GM18507 (cell line): ENCODE measurements at regions not wholly inside any gene's neighbourhood (a gene's known extent, or its start where the extent isn't known, plus 50 kb on each side); places are given as distances from the start of the nearest gene placed in this dataset.
"Not testable (repeated sequence)": the region's sequence is repeated elsewhere in the genome, so short reads cannot be mapped to it uniquely, and the experiment has no call there.

Experiments
- DNase-seq: peaks from one replicate; pipeline ENCODE4 v3.0.0; 2011; ENCODE audit warnings: low read depth; ENCODE audit not compliant: insufficient read length; ENCODE audit errors: extremely low spot score
- FAIRE-seq: peaks from 2 replicates; lab custom pipeline; 2011; peaks lifted over from hg19 to GRCh38; lab: Jason Lieb, UNC

DNA sequence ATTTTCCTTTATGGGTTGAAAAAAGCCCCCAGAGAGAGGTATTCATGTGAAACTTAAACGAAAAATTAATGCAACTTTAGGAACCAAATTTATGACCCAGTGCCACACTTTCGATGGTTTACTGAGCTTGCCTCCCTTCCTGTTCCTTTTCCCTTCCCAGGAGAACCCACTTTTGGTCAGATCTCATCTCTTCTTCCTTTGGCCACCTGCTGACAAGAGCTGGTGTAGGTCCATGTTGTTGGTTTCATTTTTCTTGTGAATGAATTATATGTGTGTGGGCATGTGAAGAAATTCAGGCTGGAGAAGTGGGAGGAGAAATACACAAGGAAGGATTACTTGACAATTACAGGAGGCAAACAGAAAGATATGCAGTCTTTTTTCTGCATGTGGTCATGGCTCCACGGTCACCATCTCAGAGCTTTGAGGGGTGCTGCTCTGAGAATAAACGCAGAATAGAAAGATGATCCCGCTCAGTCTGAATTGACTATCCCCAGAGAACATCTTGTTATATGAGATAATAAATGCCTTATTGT lies 111.3 kb upstream of the TCF4 start:
- no peak for DNase-seq
- FAIRE-seq: no peak

DNA sequence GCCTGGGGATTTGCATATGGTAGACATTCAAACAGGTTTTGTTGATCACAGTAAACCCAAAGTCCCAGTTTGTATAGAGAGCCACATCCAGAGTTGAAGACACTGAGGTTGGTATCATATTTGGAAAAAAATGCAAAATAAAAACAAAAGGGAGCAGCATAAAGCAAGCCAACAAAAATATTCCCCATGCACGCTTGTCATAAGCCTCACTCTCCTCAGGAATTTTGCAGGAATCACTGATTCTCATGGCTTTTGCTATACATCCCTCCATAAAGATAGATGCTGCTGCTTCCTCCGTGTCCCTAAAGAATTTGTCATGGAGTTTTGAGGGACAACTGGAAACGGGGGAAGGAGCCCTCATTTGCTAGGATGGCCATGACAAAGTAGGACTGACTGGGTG lies 108.8 kb upstream of the TCF4 start:
- FAIRE-seq: no peak

DNA sequence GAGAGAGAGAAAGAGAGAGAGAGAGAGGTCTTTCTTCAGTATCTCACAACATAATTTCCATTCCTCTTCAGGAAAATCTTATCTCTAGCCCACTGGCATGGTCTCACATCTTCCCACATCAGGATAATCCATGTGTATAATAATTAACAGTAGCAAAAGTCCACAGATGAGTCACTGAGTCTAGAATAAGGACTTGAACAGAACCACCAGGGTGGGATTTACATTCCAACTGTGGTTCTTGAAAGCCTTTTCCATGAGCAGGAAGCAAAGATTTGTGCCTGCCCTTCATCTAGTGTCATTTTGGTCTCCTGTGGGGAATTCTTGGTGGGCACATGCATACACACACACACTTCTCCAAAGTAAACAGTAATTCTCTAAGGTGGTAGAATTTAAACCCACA lies 107.1 kb upstream of the TCF4 start:
- FAIRE-seq (no peak), DNase-seq (no peak)

More for the DNA sequence above, 108.8 kb upstream of the TCF4 start:
- DNase-seq: no peak

DNA sequence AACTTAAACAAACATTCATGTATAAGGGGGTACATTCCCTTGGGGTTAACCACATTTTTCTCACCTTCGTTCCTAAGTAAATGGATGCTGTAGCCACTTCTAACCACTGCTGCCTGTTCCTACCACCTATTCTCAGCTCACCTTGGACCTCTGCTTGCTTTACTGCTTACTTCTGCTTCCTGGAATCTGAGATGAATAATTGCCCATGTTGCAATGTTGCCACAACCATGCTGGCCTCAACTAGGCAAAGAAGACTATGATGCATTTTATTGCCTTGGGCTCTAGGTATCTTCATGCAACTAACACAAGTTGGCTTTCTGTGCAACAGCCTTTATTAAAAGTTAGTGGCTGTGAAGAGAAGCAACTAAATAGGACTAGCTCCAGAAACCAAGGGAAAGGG lies 106.3 kb upstream of the TCF4 start:
- FAIRE-seq (no peak), DNase-seq (no peak)

DNA sequence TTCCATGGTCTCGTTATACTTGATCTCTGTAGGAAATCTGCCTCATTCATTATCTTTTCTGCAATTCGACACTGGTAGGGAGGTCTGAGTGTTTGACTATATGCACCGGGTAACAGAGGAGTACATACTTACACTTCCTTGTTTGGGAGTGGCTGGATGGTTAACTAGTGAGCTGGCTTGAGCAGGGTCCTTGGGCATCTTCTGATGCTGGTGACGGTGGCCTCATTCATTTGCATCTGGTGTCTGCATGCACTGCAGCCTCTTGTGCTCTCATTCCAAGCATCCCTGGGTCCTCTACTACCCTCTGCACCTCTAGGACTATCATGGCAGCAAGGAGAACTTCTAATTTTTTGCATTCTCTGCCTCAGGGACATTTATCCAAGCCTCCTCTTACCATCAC lies 100.0 kb upstream of the TCF4 start:
- no peak for FAIRE-seq
- no peak for DNase-seq

DNA sequence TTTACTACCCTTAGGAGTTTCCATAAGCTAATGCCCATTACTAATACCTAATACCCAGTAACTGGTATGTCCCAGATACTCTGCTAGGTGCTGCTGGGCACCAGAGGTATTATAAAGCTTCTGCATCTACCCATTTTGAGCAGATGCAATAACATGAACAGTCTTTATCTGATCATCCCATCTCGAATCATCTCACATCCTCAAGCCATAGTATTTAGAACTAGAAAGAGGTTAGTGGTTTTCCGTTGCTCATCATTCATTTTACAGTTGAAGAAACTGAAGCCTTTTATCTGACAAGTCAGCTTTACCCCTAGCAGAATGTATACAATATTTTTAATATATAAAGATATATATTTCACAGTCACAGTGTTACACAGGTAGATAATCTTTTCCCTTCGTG lies 99.1 kb upstream of the TCF4 start:
- FAIRE-seq: no peak

DNA sequence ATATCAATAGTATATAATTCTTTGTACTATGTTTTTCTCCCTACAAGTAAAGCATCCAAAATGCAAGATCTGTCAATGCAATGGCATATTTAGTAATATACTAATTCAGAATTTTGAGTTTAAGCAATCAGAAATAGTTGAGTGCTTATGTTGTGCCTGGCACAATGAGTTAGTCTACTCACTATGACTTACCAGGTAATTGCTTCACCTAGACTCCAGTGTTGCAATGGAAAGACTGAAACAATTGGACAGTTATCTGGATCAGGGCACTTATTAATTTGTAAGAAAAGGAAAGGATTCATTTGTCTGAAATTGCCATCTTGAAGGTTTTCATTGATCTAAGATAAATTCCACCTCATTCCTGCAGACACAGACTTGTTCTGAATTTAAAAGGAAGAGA lies 97.6 kb upstream of the TCF4 start:
- DNase-seq: no peak
- no peak for FAIRE-seq

More for the DNA sequence above, 99.1 kb upstream of the TCF4 start:
- DNase-seq: no peak

DNA sequence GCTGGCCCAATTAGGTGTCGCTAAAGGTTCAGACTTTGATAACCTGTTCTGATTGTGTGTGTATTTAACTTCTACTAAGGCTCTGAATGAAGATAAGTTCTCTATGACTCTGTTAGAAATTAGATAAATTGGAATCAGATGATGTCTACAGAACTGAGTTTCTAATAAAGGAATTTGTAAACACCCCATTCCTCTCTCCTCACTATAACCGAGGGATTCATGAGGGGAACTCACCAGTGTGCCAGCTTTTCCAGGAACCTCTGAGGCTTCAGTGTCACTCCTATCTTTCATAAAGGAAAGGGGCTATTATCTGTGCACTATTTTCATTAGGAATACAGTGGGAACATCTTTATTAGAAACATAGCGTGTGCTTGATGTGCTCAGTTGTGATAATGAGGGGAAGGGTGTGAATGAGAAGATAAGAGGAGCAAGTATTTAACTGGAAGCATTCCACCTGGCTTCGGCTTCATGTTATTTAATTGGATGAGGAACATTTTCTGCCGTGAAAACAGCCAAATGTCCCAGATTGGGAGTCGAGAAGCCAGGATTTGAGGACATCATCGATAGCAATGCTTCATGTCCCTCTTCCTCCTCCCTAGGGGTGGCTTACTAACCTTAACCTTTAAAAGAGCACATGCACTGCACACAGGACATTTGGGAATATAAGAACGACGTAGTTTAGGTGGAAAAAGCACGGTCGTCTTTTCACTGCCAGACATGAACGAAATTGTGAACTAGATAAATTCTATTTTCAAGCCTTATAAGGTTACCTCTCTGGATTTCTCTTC lies 84.8 kb upstream of the TCF4 start:
- DNase-seq: no peak
- no peak for FAIRE-seq

DNA sequence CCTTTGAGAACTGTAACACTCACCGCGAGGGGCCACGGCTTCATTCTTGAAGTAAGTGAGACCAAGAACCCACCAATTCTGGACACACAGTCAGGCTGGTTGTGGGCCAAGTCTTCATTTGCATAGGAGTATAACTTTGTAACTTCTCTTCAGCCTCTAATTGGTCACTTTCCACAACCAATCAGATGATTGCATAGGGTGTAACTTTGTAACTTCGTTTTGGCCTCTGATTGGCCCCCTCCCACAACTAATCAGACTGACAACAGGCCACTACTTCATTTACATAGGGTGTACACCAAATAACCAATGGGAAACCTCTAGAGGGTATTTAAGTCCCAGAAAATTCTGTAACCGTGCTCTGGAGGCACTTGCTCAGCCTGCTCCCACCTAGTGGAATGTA lies 77.5 kb upstream of the TCF4 start:
- DNase-seq (no peak), FAIRE-seq (no peak)

DNA sequence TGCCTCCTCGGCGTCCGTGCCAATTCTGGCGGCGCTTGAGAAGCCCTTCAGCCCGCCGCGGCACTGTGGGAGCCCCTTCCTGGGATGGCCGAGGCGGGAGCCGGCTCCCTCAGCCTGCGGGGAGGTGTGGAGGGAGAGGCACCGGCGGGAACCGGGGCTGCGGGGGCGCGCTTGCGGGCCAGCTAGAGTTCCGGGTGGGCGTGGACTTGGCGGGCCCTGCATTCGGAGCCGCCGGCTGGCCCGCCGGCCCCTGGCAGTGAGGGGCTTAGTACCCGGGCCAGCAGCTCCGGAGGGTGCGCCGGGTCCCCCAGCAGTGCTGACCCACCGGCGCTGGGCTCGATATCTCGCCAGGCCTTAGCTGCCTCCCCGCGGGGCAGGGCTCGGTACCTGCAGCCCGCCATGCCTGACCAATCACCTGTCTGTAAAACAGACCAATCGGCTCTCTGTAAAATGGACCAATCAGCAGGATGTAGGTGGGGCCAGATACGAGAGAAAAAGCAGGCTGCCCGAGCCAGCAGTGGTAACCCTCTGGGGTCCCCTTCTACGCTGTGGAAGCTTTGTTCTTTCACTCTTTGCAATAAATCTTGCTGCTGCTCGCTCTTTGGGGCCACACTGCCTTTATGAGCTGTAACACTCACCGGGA lies 76.9 kb upstream of the TCF4 start:
- not testable (repeated sequence) for DNase-seq, FAIRE-seq

DNA sequence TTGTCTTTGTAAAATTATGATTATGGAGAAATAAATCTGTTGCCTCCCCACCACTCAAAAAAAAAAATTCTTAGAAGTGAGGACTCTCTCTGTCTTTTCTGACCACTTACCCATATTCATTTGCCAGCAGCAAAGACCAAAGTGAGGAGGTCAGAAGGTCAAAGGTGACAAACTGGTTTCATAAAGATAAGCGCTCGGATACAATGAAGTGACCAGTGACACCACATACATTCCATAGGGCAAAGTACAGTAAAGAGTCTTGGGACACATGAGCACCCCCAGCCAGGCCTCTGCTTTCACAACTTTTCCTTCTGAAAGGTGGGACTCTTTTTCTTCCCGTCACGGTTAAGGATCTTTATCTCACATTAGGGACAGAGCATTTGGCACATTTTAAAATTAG lies 75.9 kb upstream of the TCF4 start:
- FAIRE-seq (no peak), DNase-seq (no peak)

DNA sequence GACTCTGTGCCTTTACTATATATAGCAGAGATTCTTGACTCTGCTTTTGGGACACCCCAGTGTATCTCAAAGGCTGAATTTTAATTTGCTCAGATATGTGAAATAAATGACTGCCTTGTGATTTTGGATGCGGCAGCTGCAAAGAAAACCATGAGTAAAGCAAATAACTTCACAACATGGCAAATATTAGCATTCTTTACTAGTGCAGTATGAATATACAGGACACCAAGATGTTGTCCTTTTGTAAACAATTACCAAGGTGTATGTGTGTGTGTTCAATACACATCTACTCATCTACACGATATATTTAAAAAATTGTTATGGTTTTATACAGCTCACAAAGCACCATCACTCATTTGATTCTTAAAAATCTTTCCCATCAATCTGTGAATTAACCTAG lies 70.6 kb upstream of the TCF4 start:
- FAIRE-seq: no peak

DNA sequence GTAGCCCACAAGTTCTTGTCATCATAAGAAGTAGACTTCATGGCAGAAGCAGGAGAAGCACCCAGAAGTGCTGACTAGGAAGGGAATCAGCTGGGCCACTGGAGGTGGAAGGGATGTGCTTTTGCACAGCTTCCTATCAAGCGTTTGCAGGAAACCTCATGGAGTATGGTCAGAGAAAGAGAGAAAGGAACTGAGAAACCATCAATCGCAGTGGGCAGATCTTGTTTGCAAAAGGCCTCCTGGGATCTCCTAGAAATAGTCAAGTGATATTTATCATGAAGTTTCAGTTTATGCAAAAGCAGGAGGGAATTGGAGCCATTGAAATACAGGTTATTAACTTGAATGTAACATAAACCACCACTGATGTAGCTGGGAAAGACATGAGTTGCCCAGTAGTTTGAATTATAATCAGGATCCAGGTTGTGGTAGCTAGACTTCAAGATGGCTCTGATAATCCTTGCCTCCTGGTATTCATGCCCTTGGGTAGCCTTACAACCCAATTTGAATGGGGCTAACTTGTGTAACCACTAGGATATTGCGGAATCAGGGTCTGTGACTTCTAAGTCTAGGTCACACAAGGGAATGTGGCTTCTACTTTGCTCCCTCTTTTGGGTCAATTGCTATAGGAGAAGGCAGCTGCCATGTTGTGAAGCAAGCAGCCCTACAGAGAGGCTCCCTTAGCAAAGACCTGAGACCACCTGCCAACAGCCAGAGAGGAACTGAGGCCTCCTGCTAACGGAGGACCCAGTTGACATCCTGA lies 69.8 kb upstream of the TCF4 start:
- no peak for FAIRE-seq
- no peak for DNase-seq

More for the DNA sequence above, 70.6 kb upstream of the TCF4 start:
- no peak for DNase-seq

DNA sequence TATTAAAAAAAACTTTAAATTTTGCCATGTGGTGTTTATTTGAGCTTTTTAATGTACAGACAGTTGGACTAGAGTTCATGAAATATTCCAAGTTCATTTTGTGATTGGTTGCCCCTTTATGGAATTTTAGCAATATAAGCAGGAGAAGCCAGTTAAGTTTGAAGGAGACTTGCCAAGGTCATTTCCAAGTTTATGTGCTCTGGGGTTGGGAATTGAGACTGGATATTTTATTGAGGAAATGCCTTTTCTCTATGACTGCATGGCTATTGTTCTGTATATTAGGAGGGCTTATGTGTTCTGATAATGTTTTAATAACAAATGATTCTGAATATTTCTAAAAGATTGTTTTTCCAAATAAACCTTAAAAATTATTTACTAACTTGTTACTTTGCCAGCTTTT lies 67.0 kb upstream of the TCF4 start:
- FAIRE-seq (no peak), DNase-seq (no peak)

DNA sequence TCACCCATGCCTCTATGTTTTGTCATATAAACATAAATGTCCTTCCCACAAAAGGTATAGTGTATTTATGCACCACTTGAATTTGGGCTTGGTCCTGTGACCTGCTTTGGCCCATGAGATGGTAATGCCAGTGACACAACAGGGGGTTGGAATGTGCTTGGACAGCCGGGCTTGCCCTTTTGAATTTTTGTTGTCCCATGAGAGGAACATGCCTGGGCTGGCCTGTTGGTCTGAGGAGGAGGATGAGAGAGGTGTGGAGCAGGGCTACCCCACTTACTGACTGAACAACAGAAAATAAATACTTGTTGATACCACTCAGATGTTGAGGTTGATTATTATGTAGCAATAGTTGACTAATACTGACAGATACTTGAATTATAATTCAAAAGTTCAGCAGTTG lies 63.2 kb upstream of the TCF4 start:
- no peak for FAIRE-seq
- no peak for DNase-seq

DNA sequence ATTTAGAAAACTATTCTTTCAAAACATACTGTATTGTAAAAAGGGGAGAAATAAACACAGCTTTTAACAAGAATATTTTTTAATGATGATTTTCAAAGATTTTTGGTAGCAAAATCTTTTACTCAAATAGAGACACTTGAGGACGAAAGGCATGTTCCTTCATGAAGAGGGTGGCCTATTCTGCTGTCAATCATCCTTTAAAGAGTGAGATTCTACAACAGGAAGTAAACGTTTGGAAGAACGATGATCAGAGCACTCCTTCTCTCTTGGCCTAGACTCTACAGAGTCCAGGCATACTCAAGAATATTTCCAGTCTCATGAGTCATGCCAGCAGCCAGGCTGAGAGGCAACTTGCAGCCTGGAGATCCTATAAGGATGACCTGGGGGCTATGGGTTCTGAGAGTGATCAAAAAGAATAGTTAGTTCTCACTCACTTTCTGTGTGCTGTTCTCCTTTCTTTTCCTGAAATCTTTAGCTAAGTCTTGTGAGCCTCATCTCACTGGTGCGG lies 62.4 kb upstream of the TCF4 start:
- DNase-seq (no peak), FAIRE-seq (no peak)

DNA sequence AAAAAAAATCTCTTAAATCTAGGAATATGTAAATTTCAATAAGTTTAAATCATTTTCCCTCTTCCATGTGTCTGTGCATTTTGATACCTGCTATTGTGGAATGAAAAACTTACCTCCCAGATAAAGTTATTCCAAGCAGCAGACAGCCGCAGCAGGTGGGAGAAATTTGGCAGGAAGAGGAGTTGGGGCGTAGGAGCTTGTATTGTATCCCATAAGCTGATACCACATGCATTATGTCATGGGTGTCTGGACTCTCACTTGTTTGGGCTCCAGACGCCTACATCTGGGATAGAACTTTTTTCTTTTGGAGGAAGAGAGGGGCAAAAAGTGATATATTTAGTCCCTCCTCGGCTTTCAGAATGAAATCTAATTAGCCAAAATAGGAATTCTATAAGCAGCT lies 59.3 kb upstream of the TCF4 start:
- FAIRE-seq (no peak), DNase-seq (no peak)

DNA sequence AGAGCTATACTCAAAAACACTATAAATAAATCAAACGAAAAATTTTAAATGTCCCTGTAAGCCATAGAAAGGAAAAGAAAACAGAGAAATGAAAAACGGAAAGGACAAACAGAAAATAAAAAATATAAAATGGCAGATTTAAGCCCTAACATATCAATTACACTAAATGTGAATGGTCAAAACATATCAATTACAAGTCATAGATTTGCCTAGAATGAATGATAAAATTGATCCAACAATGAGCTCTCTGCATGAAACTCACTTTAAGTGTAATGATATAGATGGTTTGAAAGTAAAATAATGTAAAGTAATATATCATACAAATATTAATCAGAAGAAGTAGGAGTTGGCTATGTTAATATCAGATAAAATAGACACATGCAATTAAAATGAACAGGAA lies 54.2 kb upstream of the TCF4 start:
- DNase-seq: no peak
- no peak for FAIRE-seq

DNA sequence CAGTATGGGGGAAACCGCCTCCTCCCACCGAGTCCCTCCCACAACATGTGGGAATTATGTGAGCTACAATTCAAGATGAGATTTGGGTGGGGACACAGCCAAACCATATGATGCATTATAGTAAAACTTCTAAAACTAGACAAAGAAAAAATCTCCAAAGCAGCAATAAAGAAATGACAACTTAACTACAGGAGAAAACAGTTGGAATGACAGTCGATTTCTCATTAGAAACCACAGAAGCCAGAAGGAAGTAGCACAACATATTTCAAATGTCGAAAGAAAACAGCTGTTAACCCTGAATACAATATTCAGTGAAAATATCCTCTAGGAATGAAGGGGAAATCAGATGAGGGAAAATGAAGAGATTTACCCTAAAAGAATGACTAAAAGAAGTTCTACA lies 53.5 kb upstream of the TCF4 start:
- DNase-seq: no peak
- FAIRE-seq: no peak
